IPS-15b (cell line): ENCODE measurements at regions not wholly inside any gene's neighbourhood (a gene's known extent, or its start where the extent isn't known, plus 50 kb on each side); places are given as distances from the start of the nearest gene placed in this dataset.

Experiments used
- H3K27me3 ChIP-seq: one replicate; pipeline ENCODE4 v1.6.1; 2013; ENCODE audit warnings: low read length; ENCODE audit not compliant: control insufficient read depth, insufficient read depth
- H3K36me3 ChIP-seq: one replicate; pipeline ENCODE4 v1.6.1; 2013; ENCODE audit warnings: low read length; ENCODE audit not compliant: control insufficient read depth, insufficient read depth
- H3K4me1 ChIP-seq: one replicate; pipeline ENCODE4 v1.6.1; 2013; ENCODE audit warnings: mild to moderate bottlenecking, low read length; ENCODE audit not compliant: control insufficient read depth, insufficient read depth
- H3K4me3 ChIP-seq: one replicate; pipeline ENCODE4 v1.5.1; 2013; ENCODE audit warnings: low read depth, low read length
- H3K9ac ChIP-seq: one replicate; pipeline ENCODE4 v1.6.1; 2013; ENCODE audit warnings: low read depth, mild to moderate bottlenecking, low read length
- H3K9me3 ChIP-seq: one replicate; pipeline ENCODE4 v1.6.1; 2013; ENCODE audit warnings: mild to moderate bottlenecking, low read length; ENCODE audit not compliant: control insufficient read depth, insufficient read depth

- Histone ChIP-seq H3K4me3 (no peak overlapping the region), H3K9me3 (no peaks in the 10 kb centered on the region), H3K9ac (no peak overlapping the region), H3K27me3 (no peaks in the 10 kb centered on the region), H3K36me3 (no peaks in the 10 kb centered on the region), H3K4me1 (no peaks in the 10 kb centered on the region)
These were observed 537.4 kb downstream of the TUSC7 start for GRCh38 chr3:117246771-117247555.

- no peaks in the 10 kb centered on the region for H3K4me1 ChIP-seq
- no peak overlapping the region for H3K4me3 ChIP-seq
- no peaks in the 10 kb centered on the region for H3K36me3 ChIP-seq
- H3K27me3 ChIP-seq = no peaks in the 10 kb centered on the region
- H3K9me3 ChIP-seq = no peaks in the 10 kb centered on the region
- H3K9ac ChIP-seq = no peak overlapping the region
These were observed 538.6 kb downstream of the TUSC7 start for GRCh38 chr3:117248153-117248552.

DNA sequence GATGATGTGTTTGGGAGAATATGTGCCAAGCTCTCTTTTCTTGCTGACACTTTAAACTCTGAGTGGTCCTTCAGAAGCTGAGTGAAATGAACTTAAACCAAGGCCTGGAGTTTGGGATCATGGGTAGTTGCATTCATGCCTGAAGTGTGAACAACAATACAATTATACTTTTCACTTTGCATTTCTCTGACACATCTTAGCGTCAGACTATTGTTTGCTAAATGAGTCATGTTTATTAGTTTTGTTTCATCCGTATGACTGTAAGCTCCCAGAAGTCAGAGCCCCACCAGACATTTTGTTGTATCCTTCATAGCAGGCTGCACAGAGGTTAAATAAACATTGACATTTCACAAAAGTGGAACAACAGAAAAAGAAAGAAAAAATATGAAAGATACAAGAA is 542.6 kb downstream of the TUSC7 start:
- no peak overlapping the region for H3K9ac ChIP-seq
- H3K4me1 ChIP-seq = no peaks in the 10 kb centered on the region
- no peaks in the 10 kb centered on the region for H3K36me3 ChIP-seq
- H3K4me3 ChIP-seq = no peak overlapping the region
- no peaks in the 10 kb centered on the region for H3K27me3 ChIP-seq
- no peaks in the 10 kb centered on the region for H3K9me3 ChIP-seq

- H3K36me3 ChIP-seq = no peaks in the 10 kb centered on the region
- no peak overlapping the region for H3K9ac ChIP-seq
- H3K4me3 ChIP-seq = no peak overlapping the region
These were observed 543.1 kb downstream of the TUSC7 start for GRCh38 chr3:117252651-117253050.

GRCh38 chr3:117253636-117254035 is 544.1 kb downstream of the TUSC7 start:
- Histone ChIP-seq H3K36me3 (no peaks in the 10 kb centered on the region), H3K27me3 (no peaks in the 10 kb centered on the region), H3K4me1 (no peaks in the 10 kb centered on the region), H3K9me3 (no peaks in the 10 kb centered on the region), H3K4me3 (no peak overlapping the region), H3K9ac (no peak overlapping the region)

More at GRCh38 chr3:117252651-117253050, 543.1 kb downstream of the TUSC7 start:
- Histone ChIP-seq H3K9me3 (no peaks in the 10 kb centered on the region), H3K4me1 (no peaks in the 10 kb centered on the region), H3K27me3 (no peaks in the 10 kb centered on the region)

- H3K4me3 ChIP-seq = no peak overlapping the region
- no peaks in the 10 kb centered on the region for H3K27me3 ChIP-seq
These were observed 545.4 kb downstream of the TUSC7 start for GRCh38 chr3:117254985-117255384.

GRCh38 chr3:117255736-117256135 is 546.2 kb downstream of the TUSC7 start:
- Histone ChIP-seq H3K4me3 (no peak overlapping the region), H3K9me3 (no peaks in the 10 kb centered on the region), H3K4me1 (no peaks in the 10 kb centered on the region), H3K27me3 (no peaks in the 10 kb centered on the region), H3K9ac (no peak overlapping the region), H3K36me3 (no peaks in the 10 kb centered on the region)

More at GRCh38 chr3:117254985-117255384, 545.4 kb downstream of the TUSC7 start:
- Histone ChIP-seq H3K9me3 (no peaks in the 10 kb centered on the region), H3K36me3 (no peaks in the 10 kb centered on the region), H3K9ac (no peak overlapping the region), H3K4me1 (no peaks in the 10 kb centered on the region)

- no peaks in the 10 kb centered on the region for H3K9me3 ChIP-seq
- H3K36me3 ChIP-seq = no peaks in the 10 kb centered on the region
- H3K27me3 ChIP-seq = no peaks in the 10 kb centered on the region
- no peaks in the 10 kb centered on the region for H3K4me1 ChIP-seq
- no peak overlapping the region for H3K4me3 ChIP-seq
- H3K9ac ChIP-seq = no peak overlapping the region
These were observed 552.4 kb downstream of the TUSC7 start for GRCh38 chr3:117261983-117262421.

DNA sequence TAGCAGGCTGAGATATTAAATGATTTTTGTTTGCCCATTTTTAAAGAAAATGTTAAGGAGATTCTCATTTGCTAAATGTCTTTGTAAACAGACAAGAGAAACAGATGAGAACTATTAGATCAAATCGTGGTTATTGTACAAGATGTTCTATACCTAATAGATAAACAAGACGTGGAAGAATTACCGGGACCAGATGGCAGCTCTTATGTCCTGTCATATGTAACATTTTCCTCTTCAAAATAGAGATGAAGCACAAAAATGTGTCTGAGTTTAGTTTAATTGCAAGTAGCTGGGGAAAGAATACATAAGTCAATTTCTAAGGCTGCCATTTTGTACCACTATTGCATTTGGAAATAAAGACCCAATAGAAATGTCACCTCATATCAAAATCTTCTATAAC is 553.7 kb downstream of the TUSC7 start:
- Histone ChIP-seq H3K9me3 (no peaks in the 10 kb centered on the region), H3K9ac (no peak overlapping the region), H3K36me3 (no peaks in the 10 kb centered on the region), H3K4me3 (no peak overlapping the region), H3K27me3 (no peaks in the 10 kb centered on the region), H3K4me1 (no peaks in the 10 kb centered on the region)

GRCh38 chr3:117263745-117264144 is 554.2 kb downstream of the TUSC7 start:
- Histone ChIP-seq H3K4me3 (no peak overlapping the region), H3K27me3 (no peaks in the 10 kb centered on the region), H3K36me3 (no peaks in the 10 kb centered on the region), H3K9ac (no peak overlapping the region), H3K9me3 (no peaks in the 10 kb centered on the region), H3K4me1 (no peaks in the 10 kb centered on the region)

GRCh38 chr3:117264204-117264994 is 554.8 kb downstream of the TUSC7 start:
- no peaks in the 10 kb centered on the region for H3K36me3 ChIP-seq
- no peaks in the 10 kb centered on the region for H3K9me3 ChIP-seq
- no peak overlapping the region for H3K9ac ChIP-seq
- H3K4me1 ChIP-seq = no peaks in the 10 kb centered on the region
- no peaks in the 10 kb centered on the region for H3K27me3 ChIP-seq
- no peak overlapping the region for H3K4me3 ChIP-seq

DNA sequence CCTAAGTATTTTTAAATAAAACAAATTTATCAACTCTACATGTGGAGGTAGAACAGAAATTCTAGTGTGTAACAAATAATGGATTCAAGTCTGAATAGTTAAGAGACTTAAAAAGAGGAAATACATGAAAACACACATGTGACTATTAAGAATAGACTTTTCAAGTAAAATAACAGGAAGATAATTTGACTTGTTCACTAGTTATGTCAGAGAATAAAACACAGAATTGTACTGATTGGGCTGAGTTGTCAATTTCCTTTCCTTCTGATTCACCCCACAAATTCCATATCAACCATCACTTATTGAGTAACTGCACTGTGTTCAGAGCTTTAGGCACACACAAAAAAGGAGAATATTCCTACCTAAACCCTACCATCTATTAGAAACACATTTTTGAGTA is 557.2 kb downstream of the TUSC7 start:
- H3K4me1 ChIP-seq = no peaks in the 10 kb centered on the region
- H3K9ac ChIP-seq = no peak overlapping the region
- H3K9me3 ChIP-seq = no peaks in the 10 kb centered on the region
- H3K4me3 ChIP-seq = no peak overlapping the region
- no peaks in the 10 kb centered on the region for H3K36me3 ChIP-seq
- no peaks in the 10 kb centered on the region for H3K27me3 ChIP-seq
